NT2/D1 (cell line): ENCODE measurements at regions not wholly inside any gene's neighbourhood (a gene's known extent, or its start where the extent isn't known, plus 50 kb on each side); places are given as distances from the start of the nearest gene placed in this dataset.

ENCODE experiments used
- YY1 ChIP-seq: IDR thresholded peaks from 2 replicates; pipeline ENCODE4 v1.6.1; 2011; ENCODE audit not compliant: insufficient read length, insufficient read depth
- ZNF274 ChIP-seq: IDR thresholded peaks from 2 replicates; pipeline ENCODE4 v1.6.1; 2011; ENCODE audit warnings: mild to moderate bottlenecking, low read depth, low read length

GRCh38 chr18:60506190-60506589, 133.6 kb upstream of the MC4R start:
- TF ChIP-seq YY1 (no peak), ZNF274 (no peak)
